ENCODE measurements at regions not wholly inside any gene's neighbourhood (a gene's known extent, or its start where the extent isn't known, plus 50 kb on each side); places are given as distances from the start of the nearest gene placed in this dataset.
A peak's percentile ranks its signal among the peaks of the same experiment; 100 is the strongest.

- no peak overlapping the region for H3K4me3 ChIP-seq (ENCODE audit: low read length in 3 of 3)
- peaks cover 5 to 12% (median 10%) of the 10 kb centered on the region in 3 donors for H3K9me3 ChIP-seq (ENCODE audit: control insufficient read depth in 3 of 3, low read length in 3 of 3)
- no peak overlapping the region for H3K27ac ChIP-seq (ENCODE audit: low read depth, low read length)
- H3K9ac ChIP-seq (ENCODE audit: low read depth in 1 of 3, low read length in 3 of 3), result no peak overlapping the region
- no peaks in the 10 kb centered on the region for H3K4me1 ChIP-seq (ENCODE audit: control insufficient read depth in 3 of 3, insufficient read depth in 3 of 3, low read length in 3 of 3)
- no peaks in the 10 kb centered on the region for H3K27me3 ChIP-seq (ENCODE audit: control insufficient read depth in 3 of 3, insufficient read depth in 3 of 3, low read length in 3 of 3)
- H3K36me3 ChIP-seq (ENCODE audit: control insufficient read depth in 3 of 3, insufficient read depth in 3 of 3, low read length in 3 of 3), result no peaks in the 10 kb centered on the region
These were observed 86.0 kb downstream of the DTWD1 start for GRCh38 chr15:49706805-49707204.

- Histone ChIP-seq H3K4me1 (ENCODE audit: control insufficient read depth in 3 of 3, insufficient read depth in 3 of 3, low read length in 3 of 3) (no peaks in the 10 kb centered on the region), H3K4me3 (ENCODE audit: low read length in 3 of 3) (no peak overlapping the region), H3K27ac (ENCODE audit: low read depth, low read length) (no peak overlapping the region), H3K9ac (ENCODE audit: low read depth in 1 of 3, low read length in 3 of 3) (no peak overlapping the region), H3K36me3 (ENCODE audit: control insufficient read depth in 3 of 3, insufficient read depth in 3 of 3, low read length in 3 of 3) (no peaks in the 10 kb centered on the region), H3K9me3 (ENCODE audit: control insufficient read depth in 3 of 3, low read length in 3 of 3) (peaks cover 5 to 12% (median 10%) of the 10 kb centered on the region in 3 donors), H3K27me3 (ENCODE audit: control insufficient read depth in 3 of 3, insufficient read depth in 3 of 3, low read length in 3 of 3) (no peaks in the 10 kb centered on the region)
These were observed 86.8 kb downstream of the DTWD1 start for GRCh38 chr15:49707598-49707997.

GRCh38 chr15:49709646-49710214 is 88.9 kb downstream of the DTWD1 start:
- H3K27ac ChIP-seq (ENCODE audit: low read depth, low read length), result no peak overlapping the region

GRCh38 chr15:49712162-49712561 is 91.3 kb downstream of the DTWD1 start:
- H3K27me3 ChIP-seq (ENCODE audit: control insufficient read depth in 3 of 3, insufficient read depth in 3 of 3, low read length in 3 of 3), result no peaks in the 10 kb centered on the region
- no peaks in the 10 kb centered on the region for H3K36me3 ChIP-seq (ENCODE audit: control insufficient read depth in 3 of 3, insufficient read depth in 3 of 3, low read length in 3 of 3)
- peaks cover 5 to 12% (median 10%) of the 10 kb centered on the region in 3 donors for H3K9me3 ChIP-seq (ENCODE audit: control insufficient read depth in 3 of 3, low read length in 3 of 3)
- H3K4me3 ChIP-seq (ENCODE audit: low read length in 3 of 3), result no peak overlapping the region
- no peak overlapping the region for H3K27ac ChIP-seq (ENCODE audit: low read depth, low read length)
- no peaks in the 10 kb centered on the region for H3K4me1 ChIP-seq (ENCODE audit: control insufficient read depth in 3 of 3, insufficient read depth in 3 of 3, low read length in 3 of 3)
- H3K9ac ChIP-seq (ENCODE audit: low read depth in 1 of 3, low read length in 3 of 3), result no peak overlapping the region

More at GRCh38 chr15:49709646-49710214, 88.9 kb downstream of the DTWD1 start:
- H3K9me3 ChIP-seq (ENCODE audit: control insufficient read depth in 3 of 3, low read length in 3 of 3), result peaks cover 5 to 12% (median 10%) of the 10 kb centered on the region in 3 donors
- H3K4me3 ChIP-seq (ENCODE audit: low read length in 3 of 3), result no peak overlapping the region
- no peak overlapping the region for H3K9ac ChIP-seq (ENCODE audit: low read depth in 1 of 3, low read length in 3 of 3)
- no peaks in the 10 kb centered on the region for H3K36me3 ChIP-seq (ENCODE audit: control insufficient read depth in 3 of 3, insufficient read depth in 3 of 3, low read length in 3 of 3)
- H3K4me1 ChIP-seq (ENCODE audit: control insufficient read depth in 3 of 3, insufficient read depth in 3 of 3, low read length in 3 of 3), result no peaks in the 10 kb centered on the region
- H3K27me3 ChIP-seq (ENCODE audit: control insufficient read depth in 3 of 3, insufficient read depth in 3 of 3, low read length in 3 of 3), result no peaks in the 10 kb centered on the region

GRCh38 chr15:49712846-49713450 is 92.1 kb downstream of the DTWD1 start:
- Histone ChIP-seq H3K9ac (ENCODE audit: low read depth in 1 of 3, low read length in 3 of 3) (no peak overlapping the region), H3K36me3 (ENCODE audit: control insufficient read depth in 3 of 3, insufficient read depth in 3 of 3, low read length in 3 of 3) (no peaks in the 10 kb centered on the region), H3K27ac (ENCODE audit: low read depth, low read length) (no peak overlapping the region), H3K4me3 (ENCODE audit: low read length in 3 of 3) (no peak overlapping the region), H3K27me3 (ENCODE audit: control insufficient read depth in 3 of 3, insufficient read depth in 3 of 3, low read length in 3 of 3) (no peaks in the 10 kb centered on the region), H3K9me3 (ENCODE audit: control insufficient read depth in 3 of 3, low read length in 3 of 3) (peaks cover 5 to 10% (median 7%) of the 10 kb centered on the region in 3 donors), H3K4me1 (ENCODE audit: control insufficient read depth in 3 of 3, insufficient read depth in 3 of 3, low read length in 3 of 3) (no peaks in the 10 kb centered on the region)

GRCh38 chr15:49715211-49715610 is 94.4 kb downstream of the DTWD1 start:
- Histone ChIP-seq H3K27me3 (ENCODE audit: control insufficient read depth in 3 of 3, insufficient read depth in 3 of 3, low read length in 3 of 3) (no peaks in the 10 kb centered on the region), H3K36me3 (ENCODE audit: control insufficient read depth in 3 of 3, insufficient read depth in 3 of 3, low read length in 3 of 3) (no peaks in the 10 kb centered on the region), H3K4me1 (ENCODE audit: control insufficient read depth in 3 of 3, insufficient read depth in 3 of 3, low read length in 3 of 3) (no peaks in the 10 kb centered on the region), H3K27ac (ENCODE audit: low read depth, low read length) (no peak overlapping the region), H3K9ac (ENCODE audit: low read depth in 1 of 3, low read length in 3 of 3) (no peak overlapping the region), H3K4me3 (ENCODE audit: low read length in 3 of 3) (no peak overlapping the region), H3K9me3 (ENCODE audit: control insufficient read depth in 3 of 3, low read length in 3 of 3) (peaks cover 3 to 5% (median 4%) of the 10 kb centered on the region in 3 donors)

GRCh38 chr15:49715701-49716100 is 94.9 kb downstream of the DTWD1 start:
- H3K9ac ChIP-seq (ENCODE audit: low read depth in 1 of 3, low read length in 3 of 3), result no peak overlapping the region
- peaks cover 0 to under 1% (median 0%) of the 10 kb centered on the region in 3 donors for H3K9me3 ChIP-seq (ENCODE audit: control insufficient read depth in 3 of 3, low read length in 3 of 3)
- H3K27ac ChIP-seq (ENCODE audit: low read depth, low read length), result no peak overlapping the region
- no peaks in the 10 kb centered on the region for H3K4me1 ChIP-seq (ENCODE audit: control insufficient read depth in 3 of 3, insufficient read depth in 3 of 3, low read length in 3 of 3)
- H3K36me3 ChIP-seq (ENCODE audit: control insufficient read depth in 3 of 3, insufficient read depth in 3 of 3, low read length in 3 of 3), result no peaks in the 10 kb centered on the region
- no peak overlapping the region for H3K4me3 ChIP-seq (ENCODE audit: low read length in 3 of 3)
- no peaks in the 10 kb centered on the region for H3K27me3 ChIP-seq (ENCODE audit: control insufficient read depth in 3 of 3, insufficient read depth in 3 of 3, low read length in 3 of 3)

- no peaks in the 10 kb centered on the region for H3K36me3 ChIP-seq (ENCODE audit: control insufficient read depth in 3 of 3, insufficient read depth in 3 of 3, low read length in 3 of 3)
- no peaks in the 10 kb centered on the region for H3K4me1 ChIP-seq (ENCODE audit: control insufficient read depth in 3 of 3, insufficient read depth in 3 of 3, low read length in 3 of 3)
- H3K9ac ChIP-seq (ENCODE audit: low read depth in 1 of 3, low read length in 3 of 3), result no peak overlapping the region
- peak overlapping the region; percentile 66 for H3K27ac ChIP-seq (ENCODE audit: low read depth, low read length)
- no peaks in the 10 kb centered on the region for H3K27me3 ChIP-seq (ENCODE audit: control insufficient read depth in 3 of 3, insufficient read depth in 3 of 3, low read length in 3 of 3)
- H3K9me3 ChIP-seq (ENCODE audit: control insufficient read depth in 3 of 3, low read length in 3 of 3), result no peaks in the 10 kb centered on the region
- H3K4me3 ChIP-seq (ENCODE audit: low read length in 3 of 3), result no peak overlapping the region
These were observed 97.4 kb downstream of the DTWD1 start for GRCh38 chr15:49718234-49718633.

GRCh38 chr15:49718846-49719245 is 98.0 kb downstream of the DTWD1 start:
- Histone ChIP-seq H3K27me3 (ENCODE audit: control insufficient read depth in 3 of 3, insufficient read depth in 3 of 3, low read length in 3 of 3) (no peaks in the 10 kb centered on the region), H3K27ac (ENCODE audit: low read depth, low read length) (peak overlapping the region; percentile 66)

GRCh38 chr15:49720261-49720660 is 99.4 kb downstream of the DTWD1 start:
- no peaks in the 10 kb centered on the region for H3K36me3 ChIP-seq (ENCODE audit: control insufficient read depth in 3 of 3, insufficient read depth in 3 of 3, low read length in 3 of 3)
- H3K4me1 ChIP-seq (ENCODE audit: control insufficient read depth in 3 of 3, insufficient read depth in 3 of 3, low read length in 3 of 3), result no peaks in the 10 kb centered on the region
- H3K27ac ChIP-seq (ENCODE audit: low read depth, low read length), result no peak overlapping the region
- H3K9me3 ChIP-seq (ENCODE audit: control insufficient read depth in 3 of 3, low read length in 3 of 3), result no peaks in the 10 kb centered on the region
- H3K4me3 ChIP-seq (ENCODE audit: low read length in 3 of 3), result no peak overlapping the region
- no peaks in the 10 kb centered on the region for H3K27me3 ChIP-seq (ENCODE audit: control insufficient read depth in 3 of 3, insufficient read depth in 3 of 3, low read length in 3 of 3)
- H3K9ac ChIP-seq (ENCODE audit: low read depth in 1 of 3, low read length in 3 of 3), result no peak overlapping the region

More at GRCh38 chr15:49718846-49719245, 98.0 kb downstream of the DTWD1 start:
- Histone ChIP-seq H3K9ac (ENCODE audit: low read depth in 1 of 3, low read length in 3 of 3) (no peak overlapping the region), H3K4me3 (ENCODE audit: low read length in 3 of 3) (no peak overlapping the region), H3K4me1 (ENCODE audit: control insufficient read depth in 3 of 3, insufficient read depth in 3 of 3, low read length in 3 of 3) (no peaks in the 10 kb centered on the region), H3K36me3 (ENCODE audit: control insufficient read depth in 3 of 3, insufficient read depth in 3 of 3, low read length in 3 of 3) (no peaks in the 10 kb centered on the region), H3K9me3 (ENCODE audit: control insufficient read depth in 3 of 3, low read length in 3 of 3) (no peaks in the 10 kb centered on the region)

Measured in skeletal muscle tissue (tissue), 3 donors.